ENCODE measurements at regions not wholly inside any gene's neighbourhood (a gene's known extent, or its start where the extent isn't known, plus 50 kb on each side); places are given as distances from the start of the nearest gene placed in this dataset.

DNA sequence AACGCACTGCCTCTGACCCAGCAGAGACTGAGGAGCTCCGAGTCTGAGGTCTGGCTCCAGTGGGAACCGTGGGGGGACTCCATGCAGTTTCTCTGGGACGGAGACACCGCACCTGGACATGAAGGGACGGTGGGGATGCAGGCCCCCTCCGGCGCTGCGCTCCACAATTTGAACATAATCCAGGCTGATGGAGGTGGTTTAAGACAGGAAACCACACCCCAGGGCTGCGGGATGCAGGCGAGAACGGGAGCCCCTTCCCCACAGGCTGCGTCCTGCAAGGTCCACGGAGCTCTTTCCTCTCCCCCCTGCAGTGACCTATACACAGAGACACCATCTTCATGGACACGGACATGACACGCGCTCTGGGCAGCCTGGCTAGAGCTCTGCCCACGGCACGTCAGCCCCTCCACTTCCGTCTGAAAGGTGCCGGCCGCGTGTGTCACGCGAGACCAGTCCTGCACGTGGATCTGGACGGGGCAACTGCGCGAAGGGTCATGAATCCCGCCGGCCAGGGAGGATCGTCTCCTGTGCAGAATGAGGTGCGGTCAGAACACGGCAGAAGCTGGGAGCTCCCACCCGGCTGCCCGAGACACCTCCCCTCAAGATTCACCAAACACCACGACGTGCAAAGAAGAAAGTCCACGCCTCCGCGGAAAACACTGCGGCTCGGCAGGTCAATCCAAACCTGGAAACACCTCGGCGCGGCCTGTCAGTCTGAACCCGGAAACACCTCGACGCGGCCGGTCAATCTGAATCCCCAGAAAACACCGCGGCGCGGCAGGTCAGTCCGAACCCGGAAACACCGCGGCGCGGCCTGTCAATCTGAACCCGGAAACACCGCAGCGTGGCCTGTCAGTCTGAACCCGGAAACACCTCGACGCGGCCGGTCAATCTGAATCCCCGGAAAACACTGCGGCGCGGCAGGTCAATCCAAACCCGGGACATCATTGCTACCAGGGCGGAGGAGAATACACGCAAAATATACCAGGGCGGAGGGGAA lies 212.4 kb downstream of the BRD1 start:
- H3K27me3 ChIP-seq (ENCODE audit: insufficient read depth, poor library complexity, severe bottlenecking) = no peaks in the 10 kb centered on the region
- H3K27ac ChIP-seq (replicated peaks) = no peak overlapping the region
- TF ChIP-seq GABPA (IDR thresholded peaks at IDR 0.05; ENCODE audit: low read depth) (no peak), POLR2AphosphoS5 (IDR thresholded peaks at IDR 0.05; ENCODE audit: low read depth) (no peak), SPI1 (IDR thresholded peaks at IDR 0.05; ENCODE audit: borderline replicate concordance, low read depth) (no peak)
- TF ChIP-seq, protein P1, sequence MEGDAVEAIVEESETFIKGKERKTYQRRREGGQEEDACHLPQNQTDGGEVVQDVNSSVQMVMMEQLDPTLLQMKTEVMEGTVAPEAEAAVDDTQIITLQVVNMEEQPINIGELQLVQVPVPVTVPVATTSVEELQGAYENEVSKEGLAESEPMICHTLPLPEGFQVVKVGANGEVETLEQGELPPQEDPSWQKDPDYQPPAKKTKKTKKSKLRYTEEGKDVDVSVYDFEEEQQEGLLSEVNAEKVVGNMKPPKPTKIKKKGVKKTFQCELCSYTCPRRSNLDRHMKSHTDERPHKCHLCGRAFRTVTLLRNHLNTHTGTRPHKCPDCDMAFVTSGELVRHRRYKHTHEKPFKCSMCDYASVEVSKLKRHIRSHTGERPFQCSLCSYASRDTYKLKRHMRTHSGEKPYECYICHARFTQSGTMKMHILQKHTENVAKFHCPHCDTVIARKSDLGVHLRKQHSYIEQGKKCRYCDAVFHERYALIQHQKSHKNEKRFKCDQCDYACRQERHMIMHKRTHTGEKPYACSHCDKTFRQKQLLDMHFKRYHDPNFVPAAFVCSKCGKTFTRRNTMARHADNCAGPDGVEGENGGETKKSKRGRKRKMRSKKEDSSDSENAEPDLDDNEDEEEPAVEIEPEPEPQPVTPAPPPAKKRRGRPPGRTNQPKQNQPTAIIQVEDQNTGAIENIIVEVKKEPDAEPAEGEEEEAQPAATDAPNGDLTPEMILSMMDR (IDR thresholded peaks at IDR 0.05; ENCODE audit: insufficient read depth, low read length) = no peak
- TF ChIP-seq, protein P2, sequence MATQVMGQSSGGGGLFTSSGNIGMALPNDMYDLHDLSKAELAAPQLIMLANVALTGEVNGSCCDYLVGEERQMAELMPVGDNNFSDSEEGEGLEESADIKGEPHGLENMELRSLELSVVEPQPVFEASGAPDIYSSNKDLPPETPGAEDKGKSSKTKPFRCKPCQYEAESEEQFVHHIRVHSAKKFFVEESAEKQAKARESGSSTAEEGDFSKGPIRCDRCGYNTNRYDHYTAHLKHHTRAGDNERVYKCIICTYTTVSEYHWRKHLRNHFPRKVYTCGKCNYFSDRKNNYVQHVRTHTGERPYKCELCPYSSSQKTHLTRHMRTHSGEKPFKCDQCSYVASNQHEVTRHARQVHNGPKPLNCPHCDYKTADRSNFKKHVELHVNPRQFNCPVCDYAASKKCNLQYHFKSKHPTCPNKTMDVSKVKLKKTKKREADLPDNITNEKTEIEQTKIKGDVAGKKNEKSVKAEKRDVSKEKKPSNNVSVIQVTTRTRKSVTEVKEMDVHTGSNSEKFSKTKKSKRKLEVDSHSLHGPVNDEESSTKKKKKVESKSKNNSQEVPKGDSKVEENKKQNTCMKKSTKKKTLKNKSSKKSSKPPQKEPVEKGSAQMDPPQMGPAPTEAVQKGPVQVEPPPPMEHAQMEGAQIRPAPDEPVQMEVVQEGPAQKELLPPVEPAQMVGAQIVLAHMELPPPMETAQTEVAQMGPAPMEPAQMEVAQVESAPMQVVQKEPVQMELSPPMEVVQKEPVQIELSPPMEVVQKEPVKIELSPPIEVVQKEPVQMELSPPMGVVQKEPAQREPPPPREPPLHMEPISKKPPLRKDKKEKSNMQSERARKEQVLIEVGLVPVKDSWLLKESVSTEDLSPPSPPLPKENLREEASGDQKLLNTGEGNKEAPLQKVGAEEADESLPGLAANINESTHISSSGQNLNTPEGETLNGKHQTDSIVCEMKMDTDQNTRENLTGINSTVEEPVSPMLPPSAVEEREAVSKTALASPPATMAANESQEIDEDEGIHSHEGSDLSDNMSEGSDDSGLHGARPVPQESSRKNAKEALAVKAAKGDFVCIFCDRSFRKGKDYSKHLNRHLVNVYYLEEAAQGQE (IDR thresholded peaks at IDR 0.05; ENCODE audit: insufficient replicate concordance, low read depth) = no peak
- no peak for DNase-seq (ENCODE audit: low read depth in 1 of 2, low spot score in 1 of 2)
- H3K4me3 ChIP-seq (replicated peaks; ENCODE audit: insufficient read depth, low read length) = no peak overlapping the region

DNA sequence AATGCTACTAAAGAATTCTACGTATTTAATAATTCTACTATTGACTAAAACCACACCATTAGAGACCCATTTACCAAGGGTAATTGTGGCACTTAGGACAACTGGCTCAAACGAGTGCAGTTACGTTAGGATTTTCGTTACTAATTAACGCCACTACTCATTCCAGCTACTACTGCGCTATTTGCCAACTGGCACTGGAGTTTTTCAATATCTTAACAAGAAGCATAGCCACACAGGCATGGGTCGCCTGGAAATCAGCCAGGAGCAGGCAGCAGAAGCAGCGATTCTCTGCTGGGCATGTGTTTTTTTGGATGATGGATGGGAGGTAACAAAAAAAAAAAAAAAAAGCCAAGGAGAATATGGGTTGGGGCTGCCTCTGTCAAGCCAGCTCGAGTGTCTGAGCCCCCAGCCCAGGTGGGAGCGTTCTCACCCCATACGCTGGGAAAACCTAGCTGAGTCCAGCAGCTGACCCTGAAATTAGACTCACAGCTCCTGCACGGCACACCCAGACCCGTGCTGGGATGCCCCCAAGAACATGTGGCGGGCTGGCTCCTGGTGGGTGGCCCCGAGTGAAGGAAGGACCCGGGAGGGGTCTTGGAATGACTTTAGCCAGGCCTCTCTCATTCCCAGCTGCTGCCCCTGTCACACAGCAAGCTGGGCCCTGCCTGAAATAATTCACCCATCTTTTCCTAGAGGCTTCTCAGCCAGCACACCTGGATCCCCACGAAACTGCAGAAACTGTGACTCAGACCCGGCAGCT lies 214.0 kb downstream of the BRD1 start:
- TF ChIP-seq, protein P1 (IDR thresholded peaks at IDR 0.05; ENCODE audit: insufficient read depth, low read length) = no peak
- TF ChIP-seq SPI1 (IDR thresholded peaks at IDR 0.05; ENCODE audit: borderline replicate concordance, low read depth) (no peak), POLR2AphosphoS5 (IDR thresholded peaks at IDR 0.05; ENCODE audit: low read depth) (no peak), GABPA (IDR thresholded peaks at IDR 0.05; ENCODE audit: low read depth) (no peak)
- TF ChIP-seq, protein P2 (IDR thresholded peaks at IDR 0.05; ENCODE audit: insufficient replicate concordance, low read depth) = no peak
- no peak overlapping the region for H3K27ac ChIP-seq (replicated peaks)
- no peaks in the 10 kb centered on the region for H3K27me3 ChIP-seq (ENCODE audit: insufficient read depth, poor library complexity, severe bottlenecking)
- no peak for DNase-seq (ENCODE audit: low read depth in 1 of 2, low spot score in 1 of 2)
- H3K4me3 ChIP-seq (replicated peaks; ENCODE audit: insufficient read depth, low read length) = no peak overlapping the region

DNA sequence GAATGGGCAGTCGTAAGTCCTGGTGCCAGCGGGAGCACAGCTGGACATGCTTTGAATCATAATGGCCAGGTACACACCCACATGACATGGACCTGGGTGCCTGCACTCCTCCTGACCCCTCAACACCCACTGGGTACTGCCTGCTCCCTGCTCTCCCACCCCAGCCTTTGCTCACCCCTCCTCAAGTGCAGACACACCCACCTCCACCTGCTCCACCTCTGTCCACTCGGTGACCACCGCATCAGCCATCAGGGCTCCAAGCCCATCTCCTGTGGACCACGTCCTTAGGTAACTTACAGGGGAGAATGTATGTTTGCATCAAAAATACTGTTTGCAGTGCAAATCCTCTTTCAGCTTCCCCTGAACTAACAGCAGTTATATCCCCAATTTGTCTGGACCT lies 214.6 kb downstream of the BRD1 start:
- DNase-seq (ENCODE audit: low read depth in 1 of 2, low spot score in 1 of 2) = no peak
- Histone ChIP-seq H3K4me3 (replicated peaks; ENCODE audit: insufficient read depth, low read length) (no peak overlapping the region), H3K27me3 (ENCODE audit: insufficient read depth, poor library complexity, severe bottlenecking) (no peaks in the 10 kb centered on the region), H3K27ac (replicated peaks) (no peak overlapping the region)
- TF ChIP-seq, protein P1 (IDR thresholded peaks at IDR 0.05; ENCODE audit: insufficient read depth, low read length) = no peak
- no peak for TF ChIP-seq POLR2AphosphoS5 (IDR thresholded peaks at IDR 0.05; ENCODE audit: low read depth)
- TF ChIP-seq, protein P2 (IDR thresholded peaks at IDR 0.05; ENCODE audit: insufficient replicate concordance, low read depth) = no peak
- TF ChIP-seq GABPA (IDR thresholded peaks at IDR 0.05; ENCODE audit: low read depth) = no peak
- no peak for TF ChIP-seq SPI1 (IDR thresholded peaks at IDR 0.05; ENCODE audit: borderline replicate concordance, low read depth)

Data from HL-60 (cell line).